ENCODE measurements at regions not wholly inside any gene's neighbourhood (a gene's known extent, or its start where the extent isn't known, plus 50 kb on each side); places are given as distances from the start of the nearest gene placed in this dataset.

- Mint-ChIP-seq H3K4me1 (ENCODE audit: unreplicated experiment) (no peaks in the 10 kb centered on the region), H3K27ac (ENCODE audit: unreplicated experiment) (no peak overlapping the region), H3K27me3 (ENCODE audit: unreplicated experiment) (peaks cover 17% of the 10 kb centered on the region), H3K9me3 (ENCODE audit: unreplicated experiment) (no peaks in the 10 kb centered on the region), H3K36me3 (ENCODE audit: unreplicated experiment) (no peaks in the 10 kb centered on the region), H3K4me3 (ENCODE audit: unreplicated experiment) (no peak overlapping the region)
- DNase-seq (ENCODE audit: extremely low spot score, unreplicated experiment): no peak
- TF ChIP-seq CTCF (IDR thresholded peaks at IDR 0.05): no peak
These were observed 652.6 kb upstream of the BCHE start for GRCh38 chr3:166489826-166490225.

GRCh38 chr3:166488977-166489672 is 651.9 kb upstream of the BCHE start:
- H3K4me3 Mint-ChIP-seq (ENCODE audit: unreplicated experiment): no peak overlapping the region
- no peaks in the 10 kb centered on the region for H3K9me3 Mint-ChIP-seq (ENCODE audit: unreplicated experiment)

GRCh38 chr3:166484470-166484869 is 647.2 kb upstream of the BCHE start:
- Mint-ChIP-seq H3K27ac (ENCODE audit: unreplicated experiment) (no peak overlapping the region), H3K9me3 (ENCODE audit: unreplicated experiment) (no peaks in the 10 kb centered on the region), H3K36me3 (ENCODE audit: unreplicated experiment) (no peaks in the 10 kb centered on the region), H3K4me1 (ENCODE audit: unreplicated experiment) (no peaks in the 10 kb centered on the region), H3K27me3 (ENCODE audit: unreplicated experiment) (peaks cover 20% of the 10 kb centered on the region), H3K4me3 (ENCODE audit: unreplicated experiment) (no peak overlapping the region)
- TF ChIP-seq CTCF (IDR thresholded peaks at IDR 0.05): no peak
- no peak for DNase-seq (ENCODE audit: extremely low spot score, unreplicated experiment)

More at GRCh38 chr3:166488977-166489672, 651.9 kb upstream of the BCHE start:
- Mint-ChIP-seq H3K27me3 (ENCODE audit: unreplicated experiment) (peaks cover 18% of the 10 kb centered on the region), H3K27ac (ENCODE audit: unreplicated experiment) (no peak overlapping the region), H3K4me1 (ENCODE audit: unreplicated experiment) (no peaks in the 10 kb centered on the region), H3K36me3 (ENCODE audit: unreplicated experiment) (no peaks in the 10 kb centered on the region)
- no peak for DNase-seq (ENCODE audit: extremely low spot score, unreplicated experiment)
- no peak for TF ChIP-seq CTCF (IDR thresholded peaks at IDR 0.05)

- Mint-ChIP-seq H3K36me3 (ENCODE audit: unreplicated experiment) (no peaks in the 10 kb centered on the region), H3K27me3 (ENCODE audit: unreplicated experiment) (peaks cover 13% of the 10 kb centered on the region), H3K4me1 (ENCODE audit: unreplicated experiment) (no peaks in the 10 kb centered on the region), H3K27ac (ENCODE audit: unreplicated experiment) (no peak overlapping the region), H3K4me3 (ENCODE audit: unreplicated experiment) (no peak overlapping the region), H3K9me3 (ENCODE audit: unreplicated experiment) (no peaks in the 10 kb centered on the region)
- no peak for DNase-seq (ENCODE audit: extremely low spot score, unreplicated experiment)
- TF ChIP-seq CTCF (IDR thresholded peaks at IDR 0.05): no peak
These were observed 644.1 kb upstream of the BCHE start for GRCh38 chr3:166481340-166481739.

DNA sequence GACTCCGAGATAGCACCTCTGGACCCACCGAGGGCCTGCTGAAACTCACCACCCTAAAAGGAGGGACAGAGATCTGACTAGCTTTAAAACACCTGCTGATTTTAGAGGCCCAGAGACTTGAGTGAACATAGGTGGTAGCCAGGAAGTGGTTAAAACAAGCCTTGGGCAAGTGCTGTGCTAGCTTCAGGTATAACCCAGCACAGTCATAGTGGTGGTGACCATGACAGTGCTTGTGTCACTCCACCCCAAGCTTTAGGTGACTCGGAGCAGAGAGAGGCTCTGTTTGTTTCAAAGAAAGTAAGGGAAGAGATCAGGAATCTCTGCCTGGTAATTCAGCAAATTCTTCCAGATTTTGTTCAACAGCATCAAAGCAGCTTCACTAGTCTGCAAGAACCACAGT is 641.1 kb upstream of the BCHE start:
- DNase-seq (ENCODE audit: extremely low spot score, unreplicated experiment): no peak
- Mint-ChIP-seq H3K27me3 (ENCODE audit: unreplicated experiment) (peaks cover 4% of the 10 kb centered on the region), H3K4me3 (ENCODE audit: unreplicated experiment) (no peak overlapping the region), H3K9me3 (ENCODE audit: unreplicated experiment) (no peaks in the 10 kb centered on the region), H3K4me1 (ENCODE audit: unreplicated experiment) (no peaks in the 10 kb centered on the region), H3K27ac (ENCODE audit: unreplicated experiment) (no peak overlapping the region), H3K36me3 (ENCODE audit: unreplicated experiment) (no peaks in the 10 kb centered on the region)
- no peak for TF ChIP-seq CTCF (IDR thresholded peaks at IDR 0.05)

Data from osteocyte (in vitro differentiated cells).